Adrenal gland (tissue), 9 donors: ENCODE measurements at regions not wholly inside any gene's neighbourhood (a gene's known extent, or its start where the extent isn't known, plus 50 kb on each side); places are given as distances from the start of the nearest gene placed in this dataset.
"Not testable (repeated sequence)": the region's sequence is repeated elsewhere in the genome, so short reads cannot be mapped to it uniquely, and the experiment has no call there.

Experiments used
- DNase-seq, 7 donors: peaks; one replicate each; pipeline ENCODE4 v3.0.0-alpha.2; 2019 to 2020
- H3K27ac ChIP-seq, 5 donors: fragments of 200-600 bp; sonication (generic) in 4 of 5; 1 replicate in 3 of 5; 2 replicates in 2 of 5; pipeline versions ENCODE4 v1.5.1 to v1.8.0; 2016 to 2020; ENCODE audit warnings: mild to moderate bottlenecking in 1 of 5
- H3K27me3 ChIP-seq: fragments of 200-600 bp; 2 replicates; pipeline ENCODE4 v1.8.0; 2021
- H3K36me3 ChIP-seq, 2 donors: fragments of 200-600 bp; replicated peaks in 1 of 2; 1 replicate in 1 of 2; 2 replicates in 1 of 2; pipeline versions ENCODE4 v1.5.1 to v1.8.0; 2018 to 2022
- H3K4me1 ChIP-seq, 2 donors: fragments of 200-600 bp; replicated peaks in 1 of 2; 1 replicate in 1 of 2; 2 replicates in 1 of 2; pipeline versions ENCODE4 v1.5.1 to v1.8.0; 2018 to 2021
- H3K4me3 ChIP-seq, 4 donors: fragments of 200-600 bp; sonication (generic) in 3 of 4; one replicate each; pipeline ENCODE4 v1.5.1; 2016 to 2018
- H3K9me3 ChIP-seq, 3 donors: fragments of 200-600 bp; sonication (generic) in 1 of 3; replicated peaks in 1 of 3; 1 replicate in 2 of 3; 2 replicates in 1 of 3; pipeline versions ENCODE4 v1.5.1 to v1.8.0; 2016 to 2021
- CTCF ChIP-seq, 6 experiments: fragments of 450-650 bp in 4 of 6; fragments of 200-600 bp in 2 of 6; sonication (generic) in 1 of 6; IDR thresholded peaks; 1 replicate in 5 of 6; 2 replicates in 1 of 6; pipeline versions ENCODE4 v1.5.1 to v1.8.0; 2016 to 2021; ENCODE audit warnings: antibody characterized with exemption in 6 of 6, mild to moderate bottlenecking in 2 of 6, moderate library complexity in 1 of 6
- POLR2A ChIP-seq, 2 donors: fragments of 450-650 bp; IDR thresholded peaks; one replicate each; pipeline ENCODE4 v1.6.1; 2017; ENCODE audit warnings: antibody characterized with exemption in 2 of 2, mild to moderate bottlenecking in 2 of 2, moderate library complexity in 1 of 2
- WGBS, 4 donors: extraction: QIAGEN DNeasy Blood & Tissue Kit in 2 of 4; methylation state at CpG; one replicate each; pipeline versions ENCODE4 v1.1.5 to v1.1.7; 2013 to 2017; 5-methylcytosine and 5-hydroxymethylcytosine counted together
- intact Hi-C, 2 donors: fragments of 100-400 bp; cut with DNase I; formaldehyde crosslinking; loops; one replicate each; pipeline versions ENCODE4 v1.14.1 to v1.15.0; 2022 to 2023
- donor health status: healthy with polysubstance abuse.
- donor health status: Bipolar disorder and iron deficiency.
- donor health status: DM: yes; HTN: yes; CAD: no.
- donor health status: DM: no; HTN: no; CAD: no.
- donor health status: DM: no; HTN: no; CAD: no.

DNA sequence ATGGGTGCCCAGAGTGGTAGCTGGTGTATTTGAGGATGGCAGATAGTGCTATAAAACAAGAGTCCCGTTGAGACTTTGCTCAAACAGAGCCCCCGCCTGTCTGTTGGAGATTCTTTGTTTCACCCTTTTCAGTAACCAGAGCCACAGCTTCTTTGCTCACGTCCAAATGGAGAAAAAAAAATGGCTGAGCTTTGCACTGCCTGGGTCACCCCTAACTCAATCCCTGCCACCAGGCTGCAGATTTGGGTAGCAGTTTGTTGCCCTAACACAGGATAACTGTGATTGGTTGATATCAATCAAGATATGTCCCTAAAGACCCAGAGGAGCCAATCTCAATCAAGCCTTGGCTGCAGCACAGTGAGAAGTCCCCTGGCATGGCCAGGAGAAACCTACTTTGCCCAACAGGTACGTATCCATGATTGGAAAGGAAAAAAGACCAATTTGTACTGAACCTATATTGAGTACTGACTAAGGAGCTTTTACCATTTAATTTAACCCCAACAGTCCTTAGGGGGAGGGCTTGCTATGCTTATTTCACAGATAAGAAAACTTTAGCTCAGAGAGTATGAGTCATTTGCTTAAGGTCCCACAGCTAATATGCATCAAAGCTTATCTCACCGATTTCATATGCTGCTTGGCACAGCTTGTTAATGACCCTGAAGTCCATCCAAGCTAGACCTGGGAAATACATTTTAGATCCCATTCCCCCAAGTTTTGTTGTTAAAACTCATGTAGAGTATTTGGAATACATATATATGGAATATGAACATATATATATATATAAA is 72.0 kb upstream of the SH3BP4 start:
- intact Hi-C loops = loop anchor here in 1 of 2 donors (10.0 kb wide), 1 partner anchor 175 kb away; no protein-coding TSS in a partner anchor
- Histone ChIP-seq H3K36me3 (no peaks in the 10 kb centered on the region), H3K4me1 (peaks cover 8 to 17% of the 10 kb centered on the region in 2 donors), H3K9me3 (no peaks in the 10 kb centered on the region), H3K4me3 (no peak overlapping the region), H3K27me3 (no peaks in the 10 kb centered on the region), H3K27ac (peak overlapping the region in 4 of 5 donors; percentile 34 to 80 (median 48))
- peak in 1 of 7 donors; percentile 42 for DNase-seq
- WGBS, 4 donors = 73 to 77% (median 74%) methylated on average over 5 of the region's 5 CpGs
- TF ChIP-seq POLR2A (IDR thresholded peaks at IDR 0.05) (no peak), CTCF (IDR thresholded peaks at IDR 0.05) (no peak)

DNA sequence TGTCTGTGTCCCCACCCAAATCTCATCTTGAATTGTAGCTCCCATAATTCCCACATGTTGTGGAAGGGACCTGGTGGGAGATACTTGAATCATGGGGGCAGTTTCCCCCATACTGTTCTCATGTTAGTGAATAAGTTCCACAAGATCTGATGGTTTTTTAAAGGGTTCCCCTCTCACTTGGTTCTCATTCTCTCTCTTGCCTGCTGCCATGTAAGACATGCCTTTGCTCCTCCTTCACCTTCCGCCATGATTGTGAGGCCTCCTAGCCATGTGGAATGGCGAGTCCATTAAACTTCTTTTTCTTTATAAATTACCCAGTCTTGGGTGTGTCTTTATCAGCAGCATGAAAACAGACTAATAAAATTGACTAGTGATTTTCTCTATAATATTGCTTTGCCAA is 75.2 kb upstream of the SH3BP4 start:
- H3K27ac ChIP-seq, intact Hi-C loops, H3K4me1 ChIP-seq, H3K9me3 ChIP-seq, H3K27me3 ChIP-seq, H3K36me3 ChIP-seq, H3K4me3 ChIP-seq, DNase-seq: not testable (repeated sequence)
- 94 to 98% (median 96%) methylated on average over 2 of the region's 2 CpGs for WGBS, 4 donors

DNA sequence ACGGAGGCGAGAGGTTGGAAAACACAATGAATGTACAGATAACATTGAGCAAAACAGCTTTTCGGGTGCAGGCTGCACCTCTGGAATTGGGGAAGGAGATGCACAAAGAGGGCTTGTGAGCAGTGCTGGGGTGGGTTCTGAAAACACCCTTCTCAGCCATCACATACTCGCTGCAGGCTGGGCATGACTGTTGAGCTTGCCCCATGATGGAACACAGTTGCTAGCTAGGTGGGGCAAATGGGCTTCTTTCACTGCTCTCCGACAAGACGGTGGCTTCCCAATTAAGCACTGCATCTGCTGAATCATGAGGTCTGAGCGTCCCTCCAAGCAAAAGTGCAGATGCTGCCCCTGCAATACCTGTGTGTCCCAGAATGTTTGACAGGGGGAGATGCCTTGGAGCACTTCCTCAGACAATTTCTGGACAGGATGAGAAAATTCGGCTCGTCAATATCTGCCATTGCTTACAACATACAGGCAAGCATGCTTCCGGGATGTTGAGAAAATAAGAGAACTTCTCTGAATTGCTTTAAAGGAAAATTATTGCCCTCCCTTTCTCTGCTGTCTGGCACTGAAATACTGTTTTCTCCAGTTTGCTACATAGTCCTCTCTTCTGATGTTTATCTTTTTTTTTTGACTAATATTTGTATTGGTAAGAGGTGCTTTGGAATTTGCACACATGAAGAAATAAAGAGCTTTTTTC is 77.3 kb upstream of the SH3BP4 start:
- Histone ChIP-seq H3K9me3 (no peaks in the 10 kb centered on the region), H3K4me3 (no peak overlapping the region), H3K27me3 (no peaks in the 10 kb centered on the region), H3K36me3 (no peaks in the 10 kb centered on the region), H3K27ac (no peak overlapping the region), H3K4me1 (no peaks in the 10 kb centered on the region)
- DNase-seq = no peak
- 62 to 86% (median 84%) methylated on average over 8 to 10 of the region's 10 CpGs for WGBS, 4 donors
- intact Hi-C loops = no loop called here
- no peak for TF ChIP-seq CTCF (IDR thresholded peaks at IDR 0.05)
- no peak for TF ChIP-seq POLR2A (IDR thresholded peaks at IDR 0.05)

DNA sequence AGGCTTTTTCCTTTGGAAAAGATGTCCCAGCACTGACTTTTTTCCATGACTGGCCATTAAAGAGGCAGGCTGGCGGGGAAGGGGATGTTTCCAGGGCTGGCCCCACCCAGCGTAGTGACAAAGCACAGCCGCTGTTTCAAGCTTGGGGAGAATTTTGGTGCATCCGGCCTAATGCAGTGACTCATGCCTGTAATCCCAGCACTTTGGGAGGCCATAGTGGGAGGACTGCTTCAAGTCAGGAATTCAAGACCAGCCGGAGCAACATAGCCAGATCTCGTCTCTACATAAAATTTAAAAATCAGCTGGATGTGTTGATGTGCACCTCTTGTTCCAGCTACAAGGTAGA is 78.0 kb upstream of the SH3BP4 start:
- intact Hi-C loops = no loop called here
- 70 to 94% (median 82%) methylated on average over 5 to 6 of the region's 6 CpGs for WGBS, 4 donors
- no peaks in the 10 kb centered on the region for H3K9me3 ChIP-seq
- no peaks in the 10 kb centered on the region for H3K4me1 ChIP-seq
- H3K36me3 ChIP-seq = no peaks in the 10 kb centered on the region
- peak in 2 of 7 donors; percentile 24 to 46 for DNase-seq
- H3K27me3 ChIP-seq = no peaks in the 10 kb centered on the region
- TF ChIP-seq CTCF (IDR thresholded peaks at IDR 0.05) (no peak), POLR2A (IDR thresholded peaks at IDR 0.05) (no peak)
- H3K4me3 ChIP-seq = no peak overlapping the region
- no peak overlapping the region for H3K27ac ChIP-seq
